ENCODE measurements at regions not wholly inside any gene's neighbourhood (a gene's known extent, or its start where the extent isn't known, plus 50 kb on each side); places are given as distances from the start of the nearest gene placed in this dataset.

DNA sequence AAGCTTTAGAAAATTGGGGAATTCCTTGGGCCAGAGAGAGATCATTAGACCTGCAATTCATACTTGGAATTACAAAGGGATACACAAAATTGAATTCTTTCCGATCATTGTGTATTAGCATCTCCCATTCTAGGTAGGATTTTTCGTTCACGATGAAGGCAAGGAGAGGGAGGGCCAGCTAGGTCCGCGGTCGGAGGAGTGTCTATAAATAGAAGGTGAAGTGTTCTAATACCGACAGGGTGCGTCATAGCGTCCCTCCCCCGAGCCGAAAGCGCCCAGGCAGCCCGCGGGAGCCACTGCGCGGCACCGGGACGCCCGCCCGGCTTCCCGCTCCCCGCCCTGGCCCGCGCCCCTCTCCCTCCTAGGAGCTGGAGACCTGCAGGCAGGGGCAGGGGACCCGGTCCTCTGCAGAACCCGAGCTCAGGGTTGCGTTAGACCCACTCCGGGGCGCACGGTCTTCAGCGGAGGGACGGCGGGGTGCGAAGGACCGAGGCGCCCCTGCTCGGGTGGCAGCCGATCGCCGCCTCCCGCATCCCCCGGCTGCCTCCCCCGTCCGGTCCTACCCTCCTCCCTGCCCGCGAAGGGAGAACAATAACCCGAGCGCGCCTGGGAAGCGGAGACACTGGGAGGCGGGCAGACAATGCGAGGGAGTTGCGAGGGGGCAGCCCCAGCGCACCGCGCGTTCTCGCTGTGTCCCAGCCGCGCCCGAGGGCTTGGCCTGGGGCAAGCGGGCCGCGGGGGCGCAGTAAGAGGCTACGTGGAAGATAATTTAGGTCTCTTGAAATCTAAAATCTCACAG lies 114.2 kb upstream of the SERTAD2 start:
- Histone ChIP-seq H3K36me3 (no peaks in the 10 kb centered on the region), H3K27ac (peak overlapping the region; percentile 83 to 97 (median 92)), H3K9me3 (no peaks in the 10 kb centered on the region), H3K4me1 (no peaks in the 10 kb centered on the region), H3K4me3 (peak overlapping the region; percentile 42 to 76 (median 62)), H3K27me3 (no peaks in the 10 kb centered on the region)
- TF ChIP-seq, protein P1, sequence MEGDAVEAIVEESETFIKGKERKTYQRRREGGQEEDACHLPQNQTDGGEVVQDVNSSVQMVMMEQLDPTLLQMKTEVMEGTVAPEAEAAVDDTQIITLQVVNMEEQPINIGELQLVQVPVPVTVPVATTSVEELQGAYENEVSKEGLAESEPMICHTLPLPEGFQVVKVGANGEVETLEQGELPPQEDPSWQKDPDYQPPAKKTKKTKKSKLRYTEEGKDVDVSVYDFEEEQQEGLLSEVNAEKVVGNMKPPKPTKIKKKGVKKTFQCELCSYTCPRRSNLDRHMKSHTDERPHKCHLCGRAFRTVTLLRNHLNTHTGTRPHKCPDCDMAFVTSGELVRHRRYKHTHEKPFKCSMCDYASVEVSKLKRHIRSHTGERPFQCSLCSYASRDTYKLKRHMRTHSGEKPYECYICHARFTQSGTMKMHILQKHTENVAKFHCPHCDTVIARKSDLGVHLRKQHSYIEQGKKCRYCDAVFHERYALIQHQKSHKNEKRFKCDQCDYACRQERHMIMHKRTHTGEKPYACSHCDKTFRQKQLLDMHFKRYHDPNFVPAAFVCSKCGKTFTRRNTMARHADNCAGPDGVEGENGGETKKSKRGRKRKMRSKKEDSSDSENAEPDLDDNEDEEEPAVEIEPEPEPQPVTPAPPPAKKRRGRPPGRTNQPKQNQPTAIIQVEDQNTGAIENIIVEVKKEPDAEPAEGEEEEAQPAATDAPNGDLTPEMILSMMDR (IDR thresholded peaks at IDR 0.05): no peak
- DNase-seq: peak; percentile 79 to 90 (median 87)
- FAIRE-seq: no peak
- ATAC-seq: peak; percentile 95 to 97 (median 96)
- WGBS, 2 donors: 0 to 1% methylated on average over 60 to 66 of the region's 66 CpGs
- intact Hi-C loops (cut with DNase I): no loop called here

DNA sequence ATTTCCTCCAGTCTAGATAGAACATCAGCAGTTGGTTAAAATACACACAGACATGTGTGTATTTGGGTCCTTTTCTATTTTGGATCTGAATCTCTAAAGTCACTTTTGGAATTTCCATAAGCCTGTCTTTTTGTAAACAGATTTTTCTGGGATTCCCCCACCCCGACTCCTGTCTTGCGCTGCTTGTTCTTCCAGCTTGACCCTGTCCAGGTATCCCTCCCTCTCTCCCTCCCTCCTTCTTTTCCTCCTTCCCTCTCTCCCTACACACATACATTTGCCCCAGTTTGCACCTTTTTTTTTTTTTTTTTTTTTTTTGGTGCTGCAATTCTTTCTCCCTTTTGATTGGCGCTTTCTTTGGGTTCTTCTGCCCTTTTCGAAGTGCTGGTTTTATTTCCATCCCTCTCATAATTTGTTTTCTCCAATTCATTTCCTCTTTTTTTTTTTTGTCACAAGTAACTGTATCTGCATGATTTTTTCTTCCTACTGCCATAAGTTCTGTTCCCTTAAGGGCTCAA lies 114.8 kb upstream of the SERTAD2 start:
- WGBS, 2 donors: 53 to 54% methylated on average over 4 of the region's 4 CpGs
- FAIRE-seq (no peak), DNase-seq (no peak), ATAC-seq (peak in 2 of 4 donors; percentile 7 to 9)
- intact Hi-C loops (cut with DNase I): no loop called here
- H3K4me1 ChIP-seq: no peaks in the 10 kb centered on the region
- peak overlapping the region; percentile 42 to 76 (median 62) for H3K4me3 ChIP-seq
- no peaks in the 10 kb centered on the region for H3K36me3 ChIP-seq
- H3K9me3 ChIP-seq: no peaks in the 10 kb centered on the region
- H3K27ac ChIP-seq: peak overlapping the region; percentile 83 to 97 (median 92)
- TF ChIP-seq, protein P1 (IDR thresholded peaks at IDR 0.05): no peak
- H3K27me3 ChIP-seq: no peaks in the 10 kb centered on the region

DNA sequence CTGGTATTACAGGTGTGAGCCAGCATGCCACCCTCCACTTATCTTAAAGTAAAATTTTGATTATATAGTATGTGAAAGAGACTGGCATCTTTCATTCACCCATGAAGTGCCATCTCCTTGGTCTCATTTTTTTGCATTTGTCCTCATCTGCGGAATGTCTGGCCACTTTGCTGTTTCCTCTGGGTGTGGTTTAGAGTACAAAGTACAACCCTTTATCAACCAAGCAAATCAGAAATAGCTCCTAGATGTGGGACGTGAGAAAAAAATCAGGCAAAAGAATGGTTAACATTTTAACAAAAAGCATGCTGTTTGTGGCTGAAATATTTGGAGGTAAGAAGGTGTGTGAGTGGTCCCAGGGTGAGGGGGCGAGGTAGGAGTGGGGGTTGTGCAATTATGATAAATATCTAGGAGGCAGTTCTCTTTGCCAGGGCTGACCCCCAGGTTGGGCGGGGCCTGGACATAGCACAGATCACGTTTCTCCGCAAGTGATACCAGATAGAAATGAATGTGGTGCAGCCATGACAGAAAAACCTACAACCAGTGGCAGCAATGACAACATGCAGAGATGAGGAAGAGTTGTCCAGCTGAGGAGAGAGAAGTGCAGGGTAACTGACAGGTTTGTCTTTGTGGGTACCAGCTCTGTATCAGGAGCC lies 115.8 kb upstream of the SERTAD2 start:
- WGBS, 2 donors: 55 to 56% methylated on average over 6 of the region's 6 CpGs
- TF ChIP-seq, protein P1 (IDR thresholded peaks at IDR 0.05): no peak
- no peaks in the 10 kb centered on the region for H3K9me3 ChIP-seq
- no peak overlapping the region for H3K4me3 ChIP-seq
- no peaks in the 10 kb centered on the region for H3K27me3 ChIP-seq
- ATAC-seq (no peak), DNase-seq (no peak), FAIRE-seq (no peak)
- intact Hi-C loops (cut with DNase I): no loop called here
- H3K4me1 ChIP-seq: no peaks in the 10 kb centered on the region
- no peaks in the 10 kb centered on the region for H3K36me3 ChIP-seq
- no peak overlapping the region for H3K27ac ChIP-seq

DNA sequence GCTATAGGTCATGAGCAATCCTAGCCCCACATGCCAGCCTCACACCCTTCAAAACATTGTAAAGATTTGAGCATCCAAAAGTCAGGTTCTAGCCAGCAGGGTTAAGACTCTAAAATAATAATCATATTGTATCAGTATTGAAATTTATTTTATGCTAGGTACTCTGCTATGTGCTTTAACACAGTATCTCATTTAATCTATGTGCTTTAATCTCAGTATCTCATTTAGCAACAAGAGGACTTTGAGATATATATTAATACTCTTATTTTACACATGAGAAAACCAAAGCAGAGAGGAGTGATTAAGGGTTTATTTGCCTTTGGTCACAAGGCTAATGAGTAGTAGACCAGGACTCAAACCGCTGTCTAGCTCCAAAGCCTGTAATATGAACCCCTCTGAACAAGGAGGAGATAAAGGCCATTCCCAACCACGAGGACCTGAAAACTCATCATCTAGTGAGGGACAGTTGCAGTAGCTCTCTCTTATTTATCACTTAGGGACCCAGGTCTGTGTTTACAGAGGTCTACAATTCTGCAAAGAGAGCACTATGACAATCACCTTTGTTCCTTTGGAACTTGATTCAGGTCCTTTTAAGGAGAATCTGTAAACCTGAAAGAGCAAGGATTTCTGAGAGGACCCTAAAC lies 116.5 kb upstream of the SERTAD2 start:
- intact Hi-C loops (cut with DNase I): no loop called here
- no peak for FAIRE-seq
- Histone ChIP-seq H3K36me3 (no peaks in the 10 kb centered on the region), H3K27me3 (no peaks in the 10 kb centered on the region), H3K4me3 (no peak overlapping the region), H3K27ac (no peak overlapping the region), H3K9me3 (no peaks in the 10 kb centered on the region), H3K4me1 (no peaks in the 10 kb centered on the region)
- TF ChIP-seq, protein P1 (IDR thresholded peaks at IDR 0.05): no peak
- DNase-seq: no peak
- 78 to 79% methylated on average over 2 of the region's 2 CpGs for WGBS, 2 donors
- no peak for ATAC-seq

Data from pancreas (tissue), 10 donors.